ENCODE measurements at regions not wholly inside any gene's neighbourhood (a gene's known extent, or its start where the extent isn't known, plus 50 kb on each side); places are given as distances from the start of the nearest gene placed in this dataset.

- Histone ChIP-seq H3K27me3 (ENCODE audit: control insufficient read depth, insufficient read depth, low read length) (no peaks in the 10 kb centered on the region; the same call in none of the 2 replicates), H3K9me3 (ENCODE audit: control insufficient read depth, insufficient read depth, low read length) (no peaks in the 10 kb centered on the region), H3K4me3 (ENCODE audit: insufficient read depth, low read depth, low read length) (no peak overlapping the region), H3K56ac (ENCODE audit: extremely low read depth, insufficient read depth, low read length) (no peak overlapping the region), H3K79me1 (ENCODE audit: low read depth in 1 of 2, low read length in 2 of 2) (no peaks in the 10 kb centered on the region), H3K18ac (ENCODE audit: low read depth, low read length) (no peak overlapping the region), H2BK15ac (ENCODE audit: low read depth, low read length) (no peak overlapping the region), H3K4me1 (ENCODE audit: control insufficient read depth, insufficient read depth, low read length) (no peaks in the 10 kb centered on the region), H3K4me2 (ENCODE audit: low read depth, low read length) (no peak overlapping the region), H2BK20ac (ENCODE audit: low read depth, low read length) (no peak overlapping the region), H3K9me1 (ENCODE audit: insufficient read depth, low read length) (no peaks in the 10 kb centered on the region), H4K8ac (ENCODE audit: low read depth in 2 of 2, low read length in 2 of 2) (no peak overlapping the region), H4K5ac (ENCODE audit: low read depth, low read length) (no peak overlapping the region), H3K36me3 (ENCODE audit: control insufficient read depth, insufficient read depth, low read length) (no peaks in the 10 kb centered on the region), H2BK120ac (ENCODE audit: low read depth, low read length) (no peak overlapping the region), H3K27ac (ENCODE audit: insufficient read depth, low read length) (no peak overlapping the region), H3K4ac (ENCODE audit: low read depth, low read length) (no peak overlapping the region), H2BK5ac (ENCODE audit: low read depth, low read length, poor library complexity, severe bottlenecking) (no peak overlapping the region), H2AK5ac (ENCODE audit: low read depth, low read length) (no peak overlapping the region), H2AFZ (replicated peaks; ENCODE audit: low read length, poor library complexity) (no peak overlapping the region), H4K20me1 (ENCODE audit: insufficient read depth, low read length) (no peaks in the 10 kb centered on the region), H2AK9ac (replicated peaks; ENCODE audit: low read depth, low read length, poor library complexity) (no peak overlapping the region), H3K23ac (ENCODE audit: low read depth, low read length) (no peak overlapping the region), H3K14ac (replicated peaks; ENCODE audit: low read depth, low read length) (no peak overlapping the region), H4K91ac (ENCODE audit: insufficient read depth, low read depth, low read length) (no peak overlapping the region), H3K9ac (ENCODE audit: low read depth, low read length) (no peak overlapping the region)
- WGBS, 2 experiments (ENCODE audit: extremely low coverage in 2 of 2, insufficient read length in 1 of 2): no CpG with 5 or more reads among the region's 3 CpGs
- no peak for TF ChIP-seq RAD21 (IDR thresholded peaks at IDR 0.05; ENCODE audit: low read length)
- TF ChIP-seq CTCF (conservative IDR thresholded peaks at IDR 0.05; ENCODE audit: low read depth, low read length): no peak
- no peak for TF ChIP-seq SMC3 (IDR thresholded peaks at IDR 0.05; ENCODE audit: low read depth, low read length)
- no peak for TF ChIP-seq USF2 (IDR thresholded peaks at IDR 0.05; ENCODE audit: low read depth, low read length)
- no peak for TF ChIP-seq MAZ (IDR thresholded peaks at IDR 0.05; ENCODE audit: borderline replicate concordance, low read depth, low read length)
- no peak for TF ChIP-seq MAFK (IDR thresholded peaks at IDR 0.05; ENCODE audit: low read depth, low read length)
- TF ChIP-seq CEBPB (IDR thresholded peaks at IDR 0.05; ENCODE audit: low read depth, low read length): no peak
- no peak for TF ChIP-seq ELK1 (IDR thresholded peaks at IDR 0.05; ENCODE audit: borderline replicate concordance, low read depth, low read length)
- TF ChIP-seq POLR2A (IDR thresholded peaks at IDR 0.05; ENCODE audit: low read depth, low read length): no peak
- no peak for TF ChIP-seq BHLHE40 (IDR thresholded peaks at IDR 0.05; ENCODE audit: low read depth, low read length)
- no peak for TF ChIP-seq MXI1 (IDR thresholded peaks at IDR 0.05; ENCODE audit: borderline replicate concordance, low read depth, low read length)
- no peak for TF ChIP-seq CHD1 (IDR thresholded peaks at IDR 0.05; ENCODE audit: low read depth, low read length)
- no peak for TF ChIP-seq FOS (IDR thresholded peaks at IDR 0.05; ENCODE audit: low read depth, low read length)
- TF ChIP-seq RFX5 (IDR thresholded peaks at IDR 0.05; ENCODE audit: low read depth, low read length): no peak
- TF ChIP-seq NFE2L2 (IDR thresholded peaks at IDR 0.05; ENCODE audit: low read depth, low read length): no peak
- no peak for TF ChIP-seq RCOR1 (IDR thresholded peaks at IDR 0.05; ENCODE audit: insufficient replicate concordance, low read length)
- dilution Hi-C loops (cut with HindIII; ENCODE audit: low sequenced_read_pairs, unreplicated experiment): no loop called here
- in situ Hi-C loops (cut with MboI; ENCODE audit: low sequenced_read_pairs): no loop called here
- intact Hi-C loops (cut with micrococcal nuclease): no loop called here
- BruUV-seq (replicated peaks): no TSS peak
- ChIA-PET POLR2A (ENCODE audit: unreplicated experiment) (no interaction called here), CTCF (no interaction called here)
- DNase-seq (no peak), ATAC-seq (ENCODE audit: low read depth) (no peak)
Observed at GRCh38 chr12:22991250-22991844, 366.4 kb downstream of the ETNK1 start.
